GM12864 (cell line): ENCODE measurements at regions not wholly inside any gene's neighbourhood (a gene's known extent, or its start where the extent isn't known, plus 50 kb on each side); places are given as distances from the start of the nearest gene placed in this dataset.

Source experiments
- DNase-seq: peaks from one replicate; pipeline ENCODE4 v3.0.0-alpha.2; 2011; ENCODE audit warnings: low read depth
- H3K4me3 ChIP-seq: 2 replicates; pipeline ENCODE4 v1.5.1; 2011; ENCODE audit warnings: mild to moderate bottlenecking, low read depth, low read length, control low read depth
- TF ChIP-seq, protein P1 (sequence below): IDR thresholded peaks from 2 replicates; pipeline ENCODE4 v1.5.1; 2011; ENCODE audit warnings: low read depth, mild to moderate bottlenecking, moderate library complexity, low read length, control low read depth, inconsistent platforms; ENCODE audit errors: missing control alignments

DNA sequence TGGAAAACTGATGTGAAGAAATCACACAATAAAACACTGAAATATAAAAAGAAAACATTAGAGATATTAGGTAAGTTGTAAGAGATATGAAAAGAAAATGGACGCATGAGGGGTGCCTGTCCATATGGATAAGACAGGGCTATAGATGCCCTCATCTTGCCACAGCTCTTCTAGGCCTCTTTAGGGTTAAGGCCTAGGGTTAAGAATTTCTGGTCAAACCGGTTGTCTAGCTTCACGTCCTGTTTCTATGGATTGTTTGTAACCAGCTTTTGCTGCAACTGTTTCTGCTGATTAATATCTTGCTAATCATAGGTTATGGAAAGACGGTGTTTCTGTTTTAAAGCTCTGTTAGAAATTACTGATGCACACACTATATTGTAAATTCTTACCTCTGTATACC lies 389.9 kb upstream of the CTNND2 start:
- no peak overlapping the region for H3K4me3 ChIP-seq
- TF ChIP-seq, protein P1, sequence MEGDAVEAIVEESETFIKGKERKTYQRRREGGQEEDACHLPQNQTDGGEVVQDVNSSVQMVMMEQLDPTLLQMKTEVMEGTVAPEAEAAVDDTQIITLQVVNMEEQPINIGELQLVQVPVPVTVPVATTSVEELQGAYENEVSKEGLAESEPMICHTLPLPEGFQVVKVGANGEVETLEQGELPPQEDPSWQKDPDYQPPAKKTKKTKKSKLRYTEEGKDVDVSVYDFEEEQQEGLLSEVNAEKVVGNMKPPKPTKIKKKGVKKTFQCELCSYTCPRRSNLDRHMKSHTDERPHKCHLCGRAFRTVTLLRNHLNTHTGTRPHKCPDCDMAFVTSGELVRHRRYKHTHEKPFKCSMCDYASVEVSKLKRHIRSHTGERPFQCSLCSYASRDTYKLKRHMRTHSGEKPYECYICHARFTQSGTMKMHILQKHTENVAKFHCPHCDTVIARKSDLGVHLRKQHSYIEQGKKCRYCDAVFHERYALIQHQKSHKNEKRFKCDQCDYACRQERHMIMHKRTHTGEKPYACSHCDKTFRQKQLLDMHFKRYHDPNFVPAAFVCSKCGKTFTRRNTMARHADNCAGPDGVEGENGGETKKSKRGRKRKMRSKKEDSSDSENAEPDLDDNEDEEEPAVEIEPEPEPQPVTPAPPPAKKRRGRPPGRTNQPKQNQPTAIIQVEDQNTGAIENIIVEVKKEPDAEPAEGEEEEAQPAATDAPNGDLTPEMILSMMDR: no peak

DNA sequence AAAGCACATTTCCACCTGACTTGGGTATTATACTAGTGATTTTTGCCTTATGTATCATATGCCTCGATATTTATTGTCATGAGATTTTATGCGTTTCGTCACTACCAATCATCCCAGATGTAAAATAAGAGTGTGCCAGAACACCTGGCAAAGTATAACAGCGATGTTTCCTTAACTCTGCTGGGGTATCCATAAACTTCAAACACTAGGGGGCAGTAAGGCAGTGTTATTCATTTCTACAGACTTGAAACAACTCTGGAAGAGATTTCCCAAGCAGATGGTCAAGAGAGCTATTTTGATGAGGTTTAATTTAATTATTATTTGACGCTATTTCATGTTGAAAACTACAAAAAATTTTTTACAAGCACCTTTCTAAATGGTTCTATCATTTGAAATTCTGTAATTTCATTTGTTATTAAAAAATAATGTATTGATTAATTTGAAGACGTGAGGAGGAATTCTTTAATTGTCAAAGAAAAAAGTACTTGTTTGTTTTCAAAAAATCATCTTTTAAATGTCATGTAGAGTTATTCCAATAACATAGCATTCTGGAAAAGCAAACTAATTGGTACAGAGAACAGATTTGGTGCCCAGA lies 388.5 kb upstream of the CTNND2 start:
- H3K4me3 ChIP-seq: no peak overlapping the region
- DNase-seq: no peak
- TF ChIP-seq, protein P1: no peak

More for the DNA sequence above, 389.9 kb upstream of the CTNND2 start:
- no peak for DNase-seq

DNA sequence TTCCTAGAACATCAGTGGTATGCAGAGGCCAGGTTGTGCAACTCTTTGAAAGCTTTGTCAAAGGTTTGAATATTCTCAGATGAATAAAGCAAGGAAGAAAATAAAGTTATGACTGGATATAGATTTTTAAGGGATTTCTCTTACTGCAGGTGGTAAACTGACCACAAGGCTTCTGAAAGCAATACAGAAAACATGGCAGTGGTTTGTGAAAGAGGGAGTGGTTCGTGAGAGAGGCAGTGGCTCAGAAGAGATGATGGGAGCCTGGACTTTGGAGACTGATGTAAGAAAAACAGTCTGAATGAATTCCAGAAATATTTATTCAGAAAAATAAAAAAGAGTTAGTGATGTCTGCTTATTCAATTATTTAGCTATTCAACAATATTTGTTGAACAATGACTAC lies 380.4 kb upstream of the CTNND2 start:
- H3K4me3 ChIP-seq: no peak overlapping the region
- TF ChIP-seq, protein P1: no peak
- no peak for DNase-seq

DNA sequence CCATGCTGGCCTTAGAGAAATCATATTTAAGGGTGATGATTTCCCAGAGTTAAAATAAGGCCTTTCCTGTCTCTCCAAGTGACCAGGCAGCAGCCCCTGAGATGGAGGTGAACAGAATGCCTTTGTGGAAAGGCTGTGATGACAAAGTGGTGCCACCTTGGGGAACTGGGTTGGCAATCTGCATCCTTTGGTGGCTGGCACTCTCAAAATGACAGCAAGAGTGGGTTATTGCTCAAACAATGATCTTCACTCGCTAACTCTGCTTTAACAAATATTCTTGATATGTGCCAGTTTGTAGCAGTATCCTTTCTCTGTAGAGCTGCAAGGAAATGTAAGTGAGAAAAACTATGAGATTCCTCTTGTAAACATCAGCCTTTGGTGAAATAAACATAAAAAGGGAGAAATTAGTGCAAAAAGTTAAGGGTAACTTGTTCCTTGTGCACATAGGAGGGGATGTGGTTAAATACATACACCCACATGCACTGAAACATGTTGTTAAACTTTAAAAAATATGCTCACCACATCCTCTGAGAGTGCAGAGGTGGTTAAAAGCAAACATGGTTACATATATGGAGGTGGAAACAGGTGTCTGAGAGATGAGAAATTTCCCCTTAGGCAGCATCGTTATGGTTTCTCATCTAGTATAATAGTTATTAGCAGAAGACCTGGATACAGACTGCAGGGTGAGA lies 373.4 kb upstream of the CTNND2 start:
- H3K4me3 ChIP-seq: no peak overlapping the region
- no peak for DNase-seq
- TF ChIP-seq, protein P1: no peak

DNA sequence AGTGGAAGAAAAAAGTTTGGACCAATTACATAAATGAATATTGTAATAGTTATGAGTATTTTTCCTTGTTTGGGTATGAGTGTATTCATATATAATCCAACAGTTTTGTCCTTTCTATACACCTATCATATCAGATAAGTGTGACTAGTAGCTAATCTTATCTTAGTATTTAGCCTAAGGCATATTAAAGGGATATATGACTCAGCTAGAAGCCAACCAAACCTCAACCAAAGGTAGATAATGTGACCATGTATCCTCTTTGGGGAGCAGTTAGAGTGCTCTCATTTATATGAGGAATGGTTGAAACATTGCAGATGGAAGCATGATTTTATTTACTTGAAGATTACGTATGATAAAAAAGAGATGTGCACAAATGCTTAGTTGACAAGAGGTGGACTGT lies 370.0 kb upstream of the CTNND2 start:
- TF ChIP-seq, protein P1: no peak
- no peak for DNase-seq
- no peak overlapping the region for H3K4me3 ChIP-seq

DNA sequence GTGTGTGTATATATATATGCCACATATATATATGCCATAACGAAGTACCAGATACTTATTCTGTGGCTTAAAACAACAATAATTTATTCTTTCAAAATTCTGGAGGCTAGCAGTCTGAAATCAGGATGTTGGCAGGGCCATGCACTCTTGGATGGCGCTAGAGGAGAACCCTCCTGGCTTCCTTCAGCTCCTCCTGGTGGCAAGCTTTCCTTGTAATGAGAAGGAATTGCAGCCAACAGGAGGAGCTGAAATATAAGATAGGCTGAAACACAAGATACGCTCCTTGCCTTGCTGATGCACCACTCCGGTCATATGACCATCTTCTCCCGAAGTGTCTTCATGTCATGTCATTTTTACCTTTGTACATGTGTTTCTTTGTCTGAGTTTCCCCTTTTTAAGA lies 368.1 kb upstream of the CTNND2 start:
- TF ChIP-seq, protein P1: no peak
- DNase-seq: no peak
- H3K4me3 ChIP-seq: no peak overlapping the region

DNA sequence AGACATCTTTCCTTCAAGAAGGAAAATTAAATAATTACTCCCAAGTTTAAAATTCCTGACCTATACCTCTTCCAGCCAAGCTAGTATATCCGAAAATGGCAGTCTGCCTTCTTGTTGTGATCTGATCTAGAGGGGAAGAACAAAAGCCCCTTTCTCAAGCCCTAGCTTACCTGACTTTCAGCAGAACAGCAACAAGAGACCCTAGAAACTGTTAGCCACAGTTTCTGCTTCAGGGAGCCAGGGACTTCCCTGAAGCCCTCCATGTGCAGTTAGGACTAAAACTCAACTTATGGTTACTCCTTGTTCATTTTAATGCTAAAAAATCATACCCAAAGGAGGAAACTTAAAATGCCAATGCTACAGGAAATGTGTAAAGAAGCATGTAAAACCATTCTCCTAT lies 366.7 kb upstream of the CTNND2 start:
- DNase-seq: no peak
- TF ChIP-seq, protein P1: no peak
- H3K4me3 ChIP-seq: no peak overlapping the region
